HG03045 (cell line): ENCODE measurements at regions not wholly inside any gene's neighbourhood (a gene's known extent, or its start where the extent isn't known, plus 50 kb on each side); places are given as distances from the start of the nearest gene placed in this dataset.

ENCODE experiments used
- ATAC-seq: cut with Tn5 transposase; IDR thresholded peaks from one replicate; pipeline ENCODE4 v1.9.1; 2021; ENCODE audit warnings: mild to moderate bottlenecking, moderate library complexity; ENCODE audit not compliant: unreplicated experiment

DNA sequence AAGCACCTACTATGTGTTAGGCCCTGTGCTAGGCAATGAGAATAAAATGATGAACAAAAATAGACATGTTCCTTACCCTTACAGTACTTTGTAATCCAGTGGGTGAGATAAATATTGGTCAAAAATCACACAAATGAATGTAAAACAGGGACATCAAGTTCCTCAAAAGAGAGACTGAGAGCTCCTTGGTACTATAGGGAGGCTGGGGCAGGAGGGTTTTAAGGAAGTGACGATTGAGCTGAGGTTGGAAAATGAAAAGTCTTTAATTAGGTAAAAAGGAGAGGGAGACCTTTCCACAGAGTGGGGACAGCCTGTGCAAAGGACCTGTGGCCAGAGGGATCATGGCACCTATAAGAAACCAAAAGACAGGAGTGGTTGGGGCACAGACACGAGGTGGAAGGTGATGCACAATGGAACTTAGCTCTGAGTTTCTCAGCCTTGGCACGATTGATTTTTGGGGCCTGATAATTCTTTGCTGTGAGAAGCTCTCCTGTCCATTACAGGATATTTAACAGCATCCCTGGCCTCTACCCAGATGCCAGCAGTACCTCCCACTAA, 140.3 kb downstream of the CEP57L1 start:
- ATAC-seq: no peak

DNA sequence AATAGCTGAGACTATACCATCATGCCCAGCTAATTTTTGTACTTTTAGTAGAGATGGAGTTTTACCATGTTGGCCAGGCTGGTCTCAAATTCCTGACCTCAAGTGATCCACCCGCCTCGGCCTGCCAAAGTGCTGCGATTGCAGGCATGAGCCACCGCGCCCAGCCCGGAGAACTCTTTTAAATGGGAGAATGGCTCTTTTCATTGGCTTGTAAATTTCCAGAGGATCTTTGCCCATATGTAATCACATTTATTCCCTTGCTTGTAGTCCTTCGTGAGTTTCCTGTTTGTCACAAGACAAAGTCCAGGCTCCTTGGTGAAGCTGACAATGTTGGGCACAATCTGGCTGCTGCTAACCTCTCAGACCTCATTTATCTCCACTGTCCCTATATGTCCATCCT, 135.1 kb downstream of the CEP57L1 start:
- ATAC-seq: no peak

DNA sequence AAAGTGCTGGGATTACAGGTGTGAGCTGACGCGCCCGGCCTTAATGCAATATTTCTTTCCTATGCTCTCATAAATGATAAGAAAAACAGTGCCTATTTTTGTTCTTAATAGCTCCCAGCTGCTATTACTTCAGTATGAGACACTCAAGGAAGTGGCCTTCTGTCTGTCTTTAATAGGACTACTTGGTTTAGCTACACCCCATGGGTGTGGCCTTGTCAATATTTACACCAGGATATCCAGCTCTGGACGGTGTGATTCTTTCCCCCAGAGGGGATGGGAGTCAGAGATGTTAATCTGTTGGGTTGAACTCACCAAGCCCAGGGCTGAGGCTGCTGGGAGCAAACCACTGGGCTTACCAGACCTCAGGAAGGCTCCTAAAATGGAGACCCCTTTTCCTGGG, 134.2 kb downstream of the CEP57L1 start:
- no peak for ATAC-seq

DNA sequence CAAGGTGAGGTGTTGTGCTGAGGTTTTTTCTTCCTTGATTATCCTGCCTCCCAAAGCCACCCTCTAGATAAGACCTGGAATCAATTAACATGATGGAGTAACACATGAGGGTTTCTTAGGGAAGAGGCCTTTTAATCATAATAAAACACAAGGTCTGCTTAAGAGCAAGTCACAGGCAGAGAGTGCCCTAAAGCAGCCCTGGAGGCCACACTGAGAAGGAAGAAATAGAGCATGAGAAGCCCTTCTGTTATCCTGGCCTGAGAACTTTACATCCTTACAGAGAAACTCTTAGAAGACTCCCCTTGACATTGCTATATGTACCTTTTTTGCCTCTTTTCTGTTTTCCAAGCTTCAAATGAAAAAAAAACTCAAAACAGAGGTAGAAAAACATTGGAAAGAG, 132.3 kb downstream of the CEP57L1 start:
- ATAC-seq: no peak

DNA sequence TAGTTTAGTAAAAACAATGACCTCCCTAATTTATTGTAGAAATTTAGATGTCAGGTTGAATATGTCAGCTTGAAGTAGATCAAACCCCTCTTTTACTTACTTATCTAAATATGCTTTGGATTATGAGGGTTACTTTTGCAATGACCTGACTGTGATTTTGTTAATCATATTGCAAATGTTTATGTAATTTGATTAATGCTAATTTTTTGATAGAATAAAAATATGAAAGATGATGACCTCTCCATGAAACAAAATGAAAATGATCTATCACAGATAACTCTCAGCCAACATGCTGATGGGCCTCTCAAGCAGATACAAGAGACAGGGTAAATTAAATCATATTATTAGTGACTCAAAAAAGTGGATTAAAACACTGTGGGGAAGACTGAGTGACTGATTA, 131.0 kb downstream of the CEP57L1 start:
- ATAC-seq: no peak

DNA sequence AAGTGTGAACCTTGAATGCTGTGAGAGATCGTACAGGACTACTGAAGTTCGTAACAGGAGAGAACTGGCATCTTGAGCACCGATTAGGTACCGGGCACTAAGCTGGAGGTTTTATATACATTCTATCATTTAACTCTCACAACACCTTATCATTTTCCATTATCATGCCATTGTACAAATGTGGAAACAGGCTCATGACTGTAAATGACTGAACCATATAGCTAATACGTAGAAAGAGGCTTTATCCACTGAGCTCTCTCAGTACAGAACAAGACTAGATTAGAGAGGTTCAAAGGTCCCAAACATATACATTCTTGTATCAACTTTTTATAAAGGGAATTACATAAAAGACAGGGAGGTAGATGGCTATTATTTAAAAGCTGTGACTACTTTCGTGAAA, 130.6 kb downstream of the CEP57L1 start:
- no peak for ATAC-seq

DNA sequence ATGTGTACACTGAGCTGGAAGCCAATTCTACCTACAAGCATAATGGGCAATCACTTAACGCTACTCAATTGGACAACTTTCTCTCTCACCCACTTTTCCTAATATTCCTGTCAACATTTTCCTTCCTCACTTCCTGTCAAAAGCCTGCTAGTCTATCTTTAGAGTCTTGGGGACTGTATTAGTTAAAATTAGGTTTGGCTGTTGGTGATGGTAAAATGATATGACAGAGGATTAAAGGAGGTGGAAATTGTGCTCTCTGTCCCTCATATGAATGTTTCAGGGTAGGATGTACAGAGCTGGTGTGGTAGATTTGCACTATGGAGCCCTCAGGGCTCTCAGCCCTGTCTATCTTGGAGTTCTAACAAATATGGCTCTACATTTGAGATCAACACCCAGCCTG, 129.7 kb downstream of the CEP57L1 start:
- no peak for ATAC-seq

DNA sequence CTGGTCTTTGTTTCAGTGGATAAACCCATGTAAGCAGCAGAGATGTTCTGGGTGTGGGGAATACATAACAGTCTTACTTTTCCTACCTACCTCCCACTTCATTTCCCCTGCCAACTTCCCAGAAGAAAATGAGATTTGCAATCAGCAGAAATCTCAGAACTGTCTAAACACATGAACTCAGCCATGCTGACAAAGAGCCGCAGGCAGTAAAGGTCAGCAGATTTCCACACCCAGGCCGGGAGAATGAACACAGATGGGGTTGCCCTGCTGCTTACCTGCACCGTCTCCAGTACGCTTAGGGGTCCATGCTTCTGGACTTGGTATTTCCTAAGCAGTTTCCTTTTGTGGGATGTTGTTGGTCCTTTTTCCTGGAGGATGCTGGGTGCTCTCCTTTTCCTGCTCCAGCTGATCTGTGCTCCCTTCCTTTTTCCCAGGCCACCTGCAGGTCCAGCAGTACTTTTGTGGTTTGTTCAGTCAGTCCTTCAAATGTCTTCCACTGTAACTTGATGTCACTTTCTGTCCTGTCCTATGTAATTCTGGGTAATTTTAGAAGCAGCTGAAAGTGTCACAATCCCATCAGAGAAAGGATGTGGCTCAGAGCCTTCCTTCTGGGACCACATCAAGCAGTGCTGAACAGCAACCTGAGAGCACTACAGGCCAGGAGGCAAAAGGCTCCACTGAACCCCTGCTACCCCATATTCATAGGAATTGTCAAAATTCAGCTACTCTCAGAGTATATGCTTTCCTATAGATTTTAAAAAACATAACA, 129.0 kb downstream of the CEP57L1 start:
- ATAC-seq: no peak

DNA sequence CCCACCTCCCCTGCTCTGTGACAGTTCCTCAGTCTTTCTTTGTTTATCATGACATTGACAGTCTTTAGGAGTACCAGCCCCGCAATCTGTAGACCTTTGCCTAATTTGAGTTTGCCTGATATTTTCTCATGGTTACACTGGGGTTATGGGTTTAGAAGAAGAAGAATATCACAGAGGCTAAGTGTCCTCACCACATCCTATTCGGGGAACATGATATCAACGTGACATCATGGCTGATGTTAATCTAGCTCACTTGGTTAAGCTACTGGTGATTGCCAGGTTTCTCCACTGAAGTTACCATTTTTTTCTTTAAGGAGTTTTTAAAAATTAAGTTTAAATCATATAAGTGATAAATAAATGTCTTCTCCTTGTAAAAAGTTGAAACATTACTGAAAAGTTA, 127.5 kb downstream of the CEP57L1 start:
- no peak for ATAC-seq

DNA sequence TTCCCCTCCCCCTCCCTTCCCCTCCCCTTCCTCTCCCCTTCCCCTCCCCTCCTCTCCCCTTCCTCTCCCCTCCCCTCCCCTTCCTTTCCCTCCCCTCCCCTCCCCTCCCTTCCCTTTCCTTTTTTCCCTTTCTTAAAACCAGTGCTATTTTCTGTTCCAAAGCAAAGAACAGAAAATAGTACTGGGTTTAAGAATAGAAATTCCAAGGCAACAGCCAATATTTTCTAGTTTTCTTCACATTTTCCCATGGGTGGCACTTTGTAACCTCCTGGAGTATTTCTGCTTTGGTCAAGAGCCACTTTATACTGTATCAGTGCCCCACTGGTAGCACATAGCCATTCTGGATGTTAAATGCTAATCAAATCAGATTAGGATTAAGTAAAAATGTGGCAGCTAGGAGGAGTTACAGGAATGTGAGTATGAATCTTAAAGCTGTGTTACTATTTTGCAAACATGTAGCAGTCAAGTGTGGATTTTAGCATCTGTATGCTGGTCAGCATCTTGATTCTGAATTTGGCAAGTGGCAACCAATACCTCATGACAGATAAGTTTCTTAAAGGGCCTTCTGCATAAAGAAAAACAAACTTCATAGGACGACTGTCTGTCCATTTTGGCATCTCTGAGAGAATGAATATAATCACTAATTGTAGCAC, 126.4 kb downstream of the CEP57L1 start:
- ATAC-seq: no peak
